ENCODE measurements at regions not wholly inside any gene's neighbourhood (a gene's known extent, or its start where the extent isn't known, plus 50 kb on each side); places are given as distances from the start of the nearest gene placed in this dataset.

DNA sequence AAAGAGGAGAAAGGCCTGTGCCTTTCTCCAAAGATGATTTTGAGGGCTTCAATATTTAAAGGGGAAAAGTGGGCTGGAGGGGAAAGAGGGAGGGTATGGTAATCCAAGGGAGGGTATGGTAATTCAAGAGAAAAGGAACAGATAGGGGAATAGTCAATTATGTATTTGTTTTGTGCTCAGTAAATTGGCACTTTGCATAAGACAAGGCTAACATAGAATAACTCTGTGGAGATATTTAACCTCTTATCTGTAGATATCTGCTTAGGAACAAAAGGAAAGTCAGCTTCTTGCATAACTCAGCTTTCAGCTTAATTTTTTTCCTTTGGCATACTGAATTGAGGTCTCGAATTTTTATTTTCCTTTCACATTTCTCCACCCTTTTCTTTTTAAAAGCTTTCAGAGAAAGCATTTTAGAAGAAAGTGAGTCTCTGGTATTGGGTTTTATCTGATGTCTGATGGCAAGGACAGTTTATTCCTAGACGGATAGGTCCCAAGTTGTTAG lies 119.9 kb upstream of the F3 start:
- TF ChIP-seq CTCF (IDR thresholded peaks at IDR 0.05) (no peak), POLR2AphosphoS5 (IDR thresholded peaks at IDR 0.05; ENCODE audit: low read depth, low read length) (no peak), TCF7L2 (IDR thresholded peaks at IDR 0.05; ENCODE audit: low read depth, low read length) (no peak), SIN3A (IDR thresholded peaks at IDR 0.05; ENCODE audit: borderline replicate concordance, insufficient read depth, low read depth, low read length) (no peak)
- TF ChIP-seq, protein P1, sequence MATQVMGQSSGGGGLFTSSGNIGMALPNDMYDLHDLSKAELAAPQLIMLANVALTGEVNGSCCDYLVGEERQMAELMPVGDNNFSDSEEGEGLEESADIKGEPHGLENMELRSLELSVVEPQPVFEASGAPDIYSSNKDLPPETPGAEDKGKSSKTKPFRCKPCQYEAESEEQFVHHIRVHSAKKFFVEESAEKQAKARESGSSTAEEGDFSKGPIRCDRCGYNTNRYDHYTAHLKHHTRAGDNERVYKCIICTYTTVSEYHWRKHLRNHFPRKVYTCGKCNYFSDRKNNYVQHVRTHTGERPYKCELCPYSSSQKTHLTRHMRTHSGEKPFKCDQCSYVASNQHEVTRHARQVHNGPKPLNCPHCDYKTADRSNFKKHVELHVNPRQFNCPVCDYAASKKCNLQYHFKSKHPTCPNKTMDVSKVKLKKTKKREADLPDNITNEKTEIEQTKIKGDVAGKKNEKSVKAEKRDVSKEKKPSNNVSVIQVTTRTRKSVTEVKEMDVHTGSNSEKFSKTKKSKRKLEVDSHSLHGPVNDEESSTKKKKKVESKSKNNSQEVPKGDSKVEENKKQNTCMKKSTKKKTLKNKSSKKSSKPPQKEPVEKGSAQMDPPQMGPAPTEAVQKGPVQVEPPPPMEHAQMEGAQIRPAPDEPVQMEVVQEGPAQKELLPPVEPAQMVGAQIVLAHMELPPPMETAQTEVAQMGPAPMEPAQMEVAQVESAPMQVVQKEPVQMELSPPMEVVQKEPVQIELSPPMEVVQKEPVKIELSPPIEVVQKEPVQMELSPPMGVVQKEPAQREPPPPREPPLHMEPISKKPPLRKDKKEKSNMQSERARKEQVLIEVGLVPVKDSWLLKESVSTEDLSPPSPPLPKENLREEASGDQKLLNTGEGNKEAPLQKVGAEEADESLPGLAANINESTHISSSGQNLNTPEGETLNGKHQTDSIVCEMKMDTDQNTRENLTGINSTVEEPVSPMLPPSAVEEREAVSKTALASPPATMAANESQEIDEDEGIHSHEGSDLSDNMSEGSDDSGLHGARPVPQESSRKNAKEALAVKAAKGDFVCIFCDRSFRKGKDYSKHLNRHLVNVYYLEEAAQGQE (IDR thresholded peaks at IDR 0.05; ENCODE audit: insufficient read depth in 1 of 2, low read depth in 2 of 2, low read length in 1 of 2) = no peak
